SK-N-SH (cell line): ENCODE measurements at regions not wholly inside any gene's neighbourhood (a gene's known extent, or its start where the extent isn't known, plus 50 kb on each side); places are given as distances from the start of the nearest gene placed in this dataset.

Source experiments
- EP300 ChIP-seq, 2 experiments: IDR thresholded peaks; 2 replicates each; pipeline versions ENCODE4 v1.4.0 to v1.6.1; 2012; ENCODE audit warnings: borderline replicate concordance in 1 of 2, low read depth in 1 of 2, low read length in 1 of 2
- GATA2 ChIP-seq: sonication (generic); formaldehyde crosslinking; IDR thresholded peaks from 2 replicates; pipeline ENCODE4 v1.5.0; 2020; ENCODE audit warnings: mild to moderate bottlenecking, missing genetic modification reagents
- MEF2A ChIP-seq: IDR thresholded peaks from 2 replicates; pipeline ENCODE4 v1.4.0; 2012; ENCODE audit warnings: low read depth, borderline replicate concordance
- RAD21 ChIP-seq: IDR thresholded peaks from 2 replicates; pipeline ENCODE4 v1.6.1; 2012; ENCODE audit warnings: mild to moderate bottlenecking, low read length
- TF ChIP-seq, protein P1 (sequence below): fragments of 200-600 bp; sonication (generic); IDR thresholded peaks from 2 replicates; pipeline ENCODE4 v1.6.1; 2017; ENCODE audit warnings: antibody characterized with exemption, mild to moderate bottlenecking, moderate library complexity
- TF ChIP-seq, protein P2 (sequence below): IDR thresholded peaks from 2 replicates; pipeline ENCODE4 v1.4.0; 2012; ENCODE audit warnings: low read depth

DNA sequence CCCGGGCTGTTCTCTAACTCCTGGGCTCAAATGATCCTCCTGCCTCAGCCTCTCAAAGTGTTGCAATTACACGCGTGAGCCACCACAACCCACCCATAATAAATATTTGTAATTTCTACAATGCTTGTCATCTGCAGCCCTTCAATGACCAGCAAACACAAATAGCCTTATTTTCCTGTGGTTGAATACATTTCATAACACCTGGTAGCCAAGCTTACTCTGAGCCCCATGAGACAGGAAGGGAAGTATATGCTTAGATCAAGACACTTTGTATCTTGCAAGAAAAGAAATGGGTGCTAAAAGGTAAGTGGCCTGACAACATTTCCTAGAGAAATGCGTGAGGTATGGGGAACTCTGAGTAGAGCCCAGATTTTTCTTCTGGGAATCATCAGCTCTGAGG is 56.9 kb upstream of the PDGFRA start:
- TF ChIP-seq, protein P1, sequence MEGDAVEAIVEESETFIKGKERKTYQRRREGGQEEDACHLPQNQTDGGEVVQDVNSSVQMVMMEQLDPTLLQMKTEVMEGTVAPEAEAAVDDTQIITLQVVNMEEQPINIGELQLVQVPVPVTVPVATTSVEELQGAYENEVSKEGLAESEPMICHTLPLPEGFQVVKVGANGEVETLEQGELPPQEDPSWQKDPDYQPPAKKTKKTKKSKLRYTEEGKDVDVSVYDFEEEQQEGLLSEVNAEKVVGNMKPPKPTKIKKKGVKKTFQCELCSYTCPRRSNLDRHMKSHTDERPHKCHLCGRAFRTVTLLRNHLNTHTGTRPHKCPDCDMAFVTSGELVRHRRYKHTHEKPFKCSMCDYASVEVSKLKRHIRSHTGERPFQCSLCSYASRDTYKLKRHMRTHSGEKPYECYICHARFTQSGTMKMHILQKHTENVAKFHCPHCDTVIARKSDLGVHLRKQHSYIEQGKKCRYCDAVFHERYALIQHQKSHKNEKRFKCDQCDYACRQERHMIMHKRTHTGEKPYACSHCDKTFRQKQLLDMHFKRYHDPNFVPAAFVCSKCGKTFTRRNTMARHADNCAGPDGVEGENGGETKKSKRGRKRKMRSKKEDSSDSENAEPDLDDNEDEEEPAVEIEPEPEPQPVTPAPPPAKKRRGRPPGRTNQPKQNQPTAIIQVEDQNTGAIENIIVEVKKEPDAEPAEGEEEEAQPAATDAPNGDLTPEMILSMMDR, result no peak
- TF ChIP-seq, protein P2, sequence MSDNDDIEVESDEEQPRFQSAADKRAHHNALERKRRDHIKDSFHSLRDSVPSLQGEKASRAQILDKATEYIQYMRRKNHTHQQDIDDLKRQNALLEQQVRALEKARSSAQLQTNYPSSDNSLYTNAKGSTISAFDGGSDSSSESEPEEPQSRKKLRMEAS, result no peak
- TF ChIP-seq EP300 (IDR thresholded peaks at IDR 0.05; ENCODE audit: borderline replicate concordance in 1 of 2, low read depth in 1 of 2, low read length in 1 of 2) (no peak), RAD21 (no peak), MEF2A (no peak), GATA2 (CRISPR knock-in tag) (no peak)
